DMS79 treated with DMSO at 0.1 percent for 48 hours (cell line): ENCODE measurements at regions not wholly inside any gene's neighbourhood (a gene's known extent, or its start where the extent isn't known, plus 50 kb on each side); places are given as distances from the start of the nearest gene placed in this dataset.

Experiments used
- DNase-seq: peaks from one replicate; lab custom pipeline; 2025; lab: John Stamatoyannopoulos, UW

DNA sequence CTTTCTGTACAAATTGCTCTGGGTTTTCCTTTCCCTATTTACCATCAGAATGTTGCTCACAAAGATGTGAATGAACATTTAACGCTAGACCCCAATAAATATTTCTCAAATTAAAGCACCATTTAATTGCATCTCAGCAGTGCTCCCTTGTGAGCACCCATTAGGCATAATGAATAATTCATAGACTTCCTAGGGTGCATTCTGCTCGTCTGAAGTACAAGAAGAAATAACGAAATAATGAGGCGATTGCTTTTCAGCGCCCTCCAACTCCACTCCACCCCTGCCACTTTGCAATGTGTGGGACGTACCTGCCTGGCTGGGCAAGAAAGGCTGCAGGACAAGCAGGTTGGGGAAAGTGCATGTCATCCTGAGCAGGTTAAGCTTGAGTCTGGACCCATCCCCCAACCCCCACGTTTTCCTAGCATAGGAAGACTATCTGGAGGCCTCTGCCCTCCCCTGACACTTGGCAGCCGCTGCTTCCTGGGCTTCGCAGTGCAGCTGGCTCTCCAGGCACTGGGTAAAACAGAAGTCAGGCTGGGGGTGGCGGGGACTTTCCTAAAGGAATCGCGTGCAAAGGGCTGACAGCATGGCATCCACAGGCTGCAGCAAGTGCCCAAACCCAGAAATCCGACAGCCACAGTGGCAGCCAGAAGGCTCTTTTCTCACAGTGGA is 253.7 kb downstream of the DUSP6 start:
- no peak for DNase-seq

DNA sequence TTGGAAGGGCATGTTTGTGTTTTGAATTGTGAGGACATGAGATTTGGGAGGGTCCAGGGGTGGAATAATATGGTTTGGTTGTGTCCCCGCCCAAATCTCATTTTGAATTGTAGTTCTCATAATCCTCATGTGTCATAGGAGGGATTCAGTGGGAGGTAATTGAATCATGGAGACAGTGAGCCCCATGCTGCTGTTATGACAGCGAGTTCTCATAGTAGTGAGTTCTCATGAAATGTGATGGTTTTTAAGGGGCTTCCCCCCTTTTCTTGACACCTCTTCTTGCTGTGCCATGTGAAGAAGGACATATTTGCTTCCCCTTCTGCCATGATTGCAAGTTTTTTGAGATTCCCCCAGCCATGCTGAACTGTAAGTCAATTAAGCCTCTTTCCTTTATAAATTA is 260.0 kb downstream of the DUSP6 start:
- no peak for DNase-seq

DNA sequence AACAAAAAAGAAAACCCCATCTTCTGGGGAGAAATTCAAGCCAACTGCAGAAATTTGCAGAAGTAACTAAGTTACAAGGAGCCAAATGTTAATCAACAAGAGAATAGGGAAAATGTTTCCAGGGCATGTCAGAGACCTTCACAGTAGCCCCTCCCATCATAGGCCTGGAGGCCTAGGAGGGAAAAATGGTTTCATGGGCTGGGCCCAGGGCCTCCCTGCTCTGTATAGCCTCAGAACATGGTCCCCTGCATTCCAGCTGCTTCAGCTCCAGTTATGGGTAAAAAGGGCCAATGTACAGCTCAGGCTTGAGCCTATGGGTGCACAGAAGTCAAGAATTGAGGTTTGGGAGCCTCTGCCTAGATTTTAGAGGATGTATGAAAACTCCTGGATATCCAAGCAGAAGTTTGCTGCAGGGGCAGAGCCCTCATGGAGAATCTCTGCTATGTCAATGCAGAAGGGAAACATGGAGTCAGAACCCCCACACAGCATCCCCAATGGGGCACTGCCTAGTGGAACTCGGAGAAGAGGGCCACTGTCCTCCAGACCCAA is 260.9 kb downstream of the DUSP6 start:
- DNase-seq: no peak

DNA sequence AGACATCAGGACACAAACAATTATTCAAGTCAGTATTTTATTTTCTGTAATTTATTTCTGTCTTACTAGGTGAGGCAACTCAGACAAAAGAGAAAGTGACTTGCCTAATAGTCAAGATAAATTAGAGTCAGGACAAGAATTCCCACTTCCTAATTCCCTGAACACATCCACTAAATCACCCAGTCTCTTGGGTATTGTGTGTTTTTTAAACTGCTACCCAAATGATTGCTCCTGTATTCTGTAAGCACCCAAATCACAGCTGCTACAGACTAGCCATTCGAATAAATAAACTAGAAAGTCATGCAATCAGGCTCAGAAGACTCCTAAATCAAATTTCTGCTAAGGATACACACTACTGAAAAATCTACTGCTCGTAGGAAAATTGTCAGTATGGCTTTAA is 263.0 kb downstream of the DUSP6 start:
- no peak for DNase-seq

DNA sequence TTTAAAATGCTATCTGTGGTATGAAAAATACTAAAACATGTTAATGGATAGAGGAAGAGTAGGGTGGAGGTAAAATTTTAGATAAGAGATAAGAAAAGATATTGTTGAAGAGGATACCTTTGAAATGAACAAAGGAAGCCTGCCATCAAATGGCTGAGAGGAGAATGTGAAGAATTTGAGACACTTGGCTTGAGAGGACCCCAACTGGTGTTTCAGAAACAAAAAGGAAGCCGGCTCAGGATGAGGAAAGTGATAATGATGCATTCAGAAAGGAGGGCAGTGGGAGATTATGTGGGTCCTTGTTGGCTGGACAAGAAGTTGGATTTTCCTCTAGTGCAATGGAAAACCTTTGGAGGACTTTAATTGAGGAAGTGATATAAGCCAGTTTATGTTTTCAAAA is 264.4 kb downstream of the DUSP6 start:
- DNase-seq: no peak

DNA sequence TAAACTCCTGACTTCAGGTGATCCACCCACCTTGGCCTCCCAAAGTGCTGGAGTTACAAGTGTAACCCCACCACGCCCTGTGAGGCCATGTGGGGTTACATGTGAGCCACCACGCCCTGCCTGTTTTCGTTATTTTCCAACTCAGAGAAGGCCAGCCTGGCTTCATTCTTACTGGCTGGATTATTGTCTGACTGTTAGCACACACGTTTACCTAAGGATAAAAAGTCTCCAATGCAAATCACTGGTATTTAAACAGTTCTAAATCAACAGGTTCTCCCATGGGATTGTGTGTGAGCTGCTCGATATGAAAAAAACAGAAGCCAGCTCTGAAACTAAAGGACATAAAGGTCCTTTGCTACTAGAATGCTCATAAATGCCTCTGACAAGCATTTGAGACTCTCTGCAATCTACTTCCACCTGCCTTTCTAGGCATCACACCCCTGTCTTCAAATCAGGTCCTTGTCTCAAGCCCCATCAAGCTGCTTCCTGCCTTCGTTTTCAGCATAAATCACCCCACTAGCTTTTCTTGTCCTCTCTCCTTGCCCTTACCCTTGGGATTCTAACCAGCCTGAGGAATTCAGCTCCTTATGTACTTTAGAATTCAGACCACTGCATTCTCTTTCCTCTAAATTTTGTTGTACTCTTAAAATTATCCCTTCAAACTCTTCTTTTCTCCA is 265.0 kb downstream of the DUSP6 start:
- no peak for DNase-seq

DNA sequence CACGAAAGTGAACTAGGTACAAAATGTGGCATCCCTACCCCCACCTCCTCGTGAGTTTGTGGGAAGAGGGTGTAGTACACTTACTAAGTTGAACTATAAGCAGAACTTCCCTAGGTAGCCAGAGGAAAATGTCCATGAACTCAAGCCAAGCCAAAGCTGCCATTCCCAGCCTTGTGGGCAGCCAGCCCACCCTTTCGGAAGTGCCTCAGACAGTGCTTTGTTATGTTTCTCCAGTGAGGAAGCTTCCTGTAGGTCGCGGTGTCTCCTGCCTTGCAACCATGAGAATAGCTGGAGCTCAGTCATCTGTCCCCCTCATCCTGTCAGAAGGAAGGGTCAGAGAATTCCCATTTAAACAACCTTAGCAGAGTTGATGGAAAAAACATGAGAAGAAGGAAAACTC is 266.9 kb downstream of the DUSP6 start:
- no peak for DNase-seq

DNA sequence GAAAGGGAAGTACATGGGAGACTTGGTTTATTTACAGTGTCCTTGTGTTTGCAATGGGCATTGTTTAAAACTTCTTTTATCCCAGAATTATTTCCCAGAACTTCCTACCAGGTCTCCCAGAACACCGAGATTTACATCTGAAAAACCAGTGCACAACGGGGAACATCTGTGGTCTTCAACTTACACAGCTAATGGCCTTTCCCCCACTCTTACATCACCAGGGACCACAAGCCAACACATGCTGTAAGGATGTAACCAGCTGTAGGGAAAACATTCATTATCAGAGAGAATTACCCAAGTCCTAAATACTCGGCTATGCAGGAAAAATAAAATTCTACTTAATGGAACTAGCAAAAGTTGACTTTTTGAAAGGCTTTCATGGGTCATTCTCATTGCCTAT is 267.6 kb downstream of the DUSP6 start:
- DNase-seq: no peak

DNA sequence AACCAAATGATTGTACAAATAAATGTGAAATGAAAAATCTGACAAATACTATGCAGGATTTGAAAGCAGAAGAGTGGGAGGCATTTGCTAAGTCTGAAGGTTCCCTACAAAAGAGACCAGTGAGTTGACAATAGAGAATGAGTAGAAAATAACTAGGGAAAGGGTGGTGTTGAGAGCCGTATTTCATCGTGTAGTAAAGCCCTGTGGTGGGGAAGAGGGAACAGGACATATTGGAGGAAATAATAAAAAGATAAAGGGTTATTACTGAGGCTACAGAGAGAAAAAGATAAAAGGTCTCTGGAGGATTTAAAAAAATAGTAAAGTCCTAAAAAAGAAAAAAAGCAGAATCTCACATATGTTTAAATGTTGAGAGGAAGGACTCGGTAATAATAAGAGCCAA is 268.8 kb downstream of the DUSP6 start:
- DNase-seq: no peak

DNA sequence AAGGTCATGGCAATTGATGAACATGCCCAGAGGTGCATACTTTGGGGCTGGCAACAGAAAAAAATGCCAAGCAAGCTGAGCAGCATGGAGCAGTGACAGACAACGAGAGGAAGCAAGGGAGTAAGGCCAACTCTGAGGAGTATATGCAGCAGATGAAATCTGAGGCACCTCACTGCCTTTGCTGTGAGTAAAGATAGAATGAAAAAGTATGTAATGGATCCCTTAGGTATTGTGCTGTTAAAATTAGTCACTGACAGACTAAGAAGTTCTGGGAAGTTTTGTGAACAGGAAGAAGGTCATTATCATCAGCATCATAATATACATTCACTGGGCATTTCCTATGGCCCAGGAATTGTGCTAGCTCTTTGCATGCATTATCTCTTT is 269.9 kb downstream of the DUSP6 start:
- DNase-seq: no peak

DNA sequence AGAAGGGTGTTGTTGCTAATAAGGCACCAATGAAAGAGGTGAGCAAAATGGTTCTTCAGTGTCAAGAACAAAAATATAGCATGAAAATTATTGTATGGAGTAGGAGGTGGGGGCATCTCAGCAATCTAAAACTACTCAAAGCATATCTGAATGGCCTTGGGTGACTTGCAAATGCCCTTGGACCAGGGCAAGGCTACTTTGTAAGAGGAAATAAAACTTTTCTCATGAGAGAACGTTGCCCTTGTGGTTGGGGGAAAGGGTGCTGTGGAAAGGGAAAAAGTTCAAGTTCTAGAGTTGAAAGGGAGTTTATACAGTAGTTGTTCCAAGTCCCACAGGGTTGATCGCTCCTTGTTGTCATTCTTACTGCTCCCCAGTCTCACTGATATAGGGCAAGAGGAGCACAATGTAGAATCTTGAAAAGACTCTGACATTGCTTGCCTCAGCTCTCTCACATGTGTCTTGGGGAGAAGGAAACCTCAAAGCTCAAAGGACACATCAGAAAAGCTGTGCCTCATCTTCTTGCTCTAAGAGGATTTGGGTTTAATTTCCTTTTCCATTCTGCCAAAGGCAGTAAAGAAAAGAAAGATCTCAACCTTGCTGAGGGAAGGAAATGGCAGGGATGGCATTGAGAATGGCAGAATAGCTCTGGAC is 270.5 kb downstream of the DUSP6 start:
- DNase-seq: no peak

DNA sequence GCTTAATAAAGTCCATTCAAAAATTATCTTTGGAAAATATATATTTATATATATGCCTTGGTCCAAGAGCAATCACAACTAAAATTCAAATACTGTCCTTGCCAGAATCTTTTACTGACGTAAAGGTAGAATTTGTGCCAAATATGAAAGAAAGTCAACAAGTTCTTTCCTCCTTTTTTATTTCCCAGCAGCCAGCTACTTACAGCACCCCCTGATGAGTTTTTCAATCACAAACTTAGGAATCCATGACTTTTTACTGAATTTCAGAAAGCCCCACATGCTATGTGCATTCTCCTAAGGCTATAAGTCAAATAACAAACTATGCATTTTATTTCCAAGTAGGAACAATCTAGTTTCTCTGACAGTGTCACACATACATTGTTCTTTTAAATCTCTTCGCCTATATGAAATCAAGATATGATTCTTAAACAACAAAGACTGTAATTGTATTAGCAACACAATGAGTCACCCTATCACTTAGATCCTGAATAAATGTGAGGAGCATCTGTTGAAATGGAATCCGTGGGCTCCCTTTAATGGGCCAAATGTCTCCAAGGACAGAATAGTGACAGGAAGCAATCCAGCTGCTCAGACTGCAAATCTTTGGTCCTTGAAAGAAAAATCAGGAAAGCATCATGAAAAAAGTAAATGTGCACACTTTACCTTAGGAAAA is 271.4 kb downstream of the DUSP6 start:
- DNase-seq: no peak

DNA sequence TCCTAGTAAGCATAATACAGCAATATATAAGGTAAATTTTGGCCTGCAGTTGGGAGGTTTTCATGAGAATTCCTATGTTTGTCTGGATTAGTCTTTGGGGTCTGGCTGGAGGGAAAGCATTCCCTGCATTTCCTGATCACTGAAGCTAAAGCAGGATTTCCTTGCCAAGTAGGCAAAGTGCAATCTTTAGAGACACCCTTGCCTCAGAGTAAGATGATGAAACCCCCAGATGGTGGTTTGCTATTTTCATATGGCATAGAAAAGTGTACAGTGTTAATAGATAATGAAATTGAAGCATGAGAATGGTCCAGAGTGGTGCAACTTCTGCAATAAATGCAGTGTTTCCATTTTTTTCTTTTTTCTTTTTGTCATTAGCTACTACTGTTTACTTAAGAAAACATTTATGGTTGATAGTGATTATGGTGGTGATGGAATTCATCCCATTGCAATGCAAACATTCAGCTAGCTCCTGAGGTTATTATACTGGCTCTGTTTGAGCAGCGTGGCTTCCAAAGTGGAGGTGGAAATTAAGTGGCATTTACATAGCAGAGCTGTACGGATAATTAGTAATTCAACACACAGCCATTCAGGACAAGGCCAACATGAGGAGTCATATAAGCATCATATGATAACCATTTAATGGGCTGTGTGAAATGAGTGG is 276.3 kb downstream of the DUSP6 start:
- DNase-seq: no peak

DNA sequence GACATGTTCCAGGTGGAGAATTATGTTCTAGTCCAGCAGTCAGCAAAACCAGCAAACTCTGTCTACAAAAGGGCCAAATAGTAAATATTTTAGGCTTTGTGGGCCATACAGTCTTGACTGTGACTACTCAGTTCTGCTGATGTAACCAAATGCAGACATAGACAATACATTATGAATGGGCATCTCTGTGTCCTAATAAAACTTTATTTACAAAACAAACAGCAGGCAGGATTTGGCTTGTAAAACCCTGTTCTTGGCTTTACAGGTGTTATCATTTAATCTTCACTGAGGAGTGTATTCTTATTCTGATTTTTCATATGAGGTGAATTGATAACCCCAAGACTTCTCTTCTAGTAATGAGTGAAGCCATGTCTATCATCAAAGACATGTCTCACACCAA is 278.6 kb downstream of the DUSP6 start:
- no peak for DNase-seq

DNA sequence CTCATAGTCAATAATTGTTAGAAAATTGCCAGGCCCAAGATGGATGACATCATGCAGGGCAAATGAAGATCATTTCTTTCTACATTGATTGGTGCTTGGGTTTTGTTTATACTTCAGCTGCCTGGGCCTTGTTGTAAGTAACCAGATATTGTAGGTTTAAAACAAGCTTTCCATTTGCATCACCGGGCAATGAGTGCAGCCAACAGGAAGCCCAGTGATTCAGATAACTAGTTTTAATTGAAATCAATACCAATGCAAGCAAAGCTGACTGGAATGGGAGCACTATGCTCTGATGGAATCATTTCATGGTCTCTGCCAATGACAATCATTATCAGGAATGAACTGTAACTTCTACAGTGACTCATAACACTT is 279.3 kb downstream of the DUSP6 start:
- DNase-seq: no peak

DNA sequence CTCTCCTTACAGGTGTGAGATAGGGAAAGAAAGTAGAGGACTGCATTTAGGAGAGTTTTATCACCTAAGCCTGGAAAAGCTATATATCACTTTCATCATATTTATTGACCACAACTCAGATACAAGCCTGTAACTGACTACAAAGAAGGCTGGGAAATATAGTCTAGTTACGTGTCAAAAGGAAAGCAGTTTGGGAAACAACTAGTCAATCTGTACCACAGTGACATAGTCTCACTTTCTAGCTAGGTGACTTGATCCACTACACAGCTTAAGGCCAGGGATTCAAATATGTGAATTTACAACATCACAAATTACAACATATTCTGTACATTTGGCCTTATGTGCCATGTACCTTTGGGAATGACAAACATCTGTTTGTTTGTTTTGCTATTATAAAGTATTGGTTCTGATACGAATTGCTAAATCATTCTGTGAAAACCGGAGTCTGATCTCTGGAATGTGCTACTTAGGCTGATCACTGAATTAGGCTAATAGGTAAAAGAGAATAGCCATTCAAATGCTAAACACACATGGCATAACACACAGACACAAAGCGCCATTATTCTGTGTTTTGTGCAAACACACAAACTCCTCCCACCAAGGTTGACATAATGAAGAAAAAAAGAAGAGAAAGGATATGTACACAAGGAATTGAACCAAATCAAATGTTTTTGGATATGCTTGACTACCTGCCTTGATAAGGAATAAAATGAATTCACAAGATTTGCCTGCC is 279.8 kb downstream of the DUSP6 start:
- peak; percentile 13 for DNase-seq

DNA sequence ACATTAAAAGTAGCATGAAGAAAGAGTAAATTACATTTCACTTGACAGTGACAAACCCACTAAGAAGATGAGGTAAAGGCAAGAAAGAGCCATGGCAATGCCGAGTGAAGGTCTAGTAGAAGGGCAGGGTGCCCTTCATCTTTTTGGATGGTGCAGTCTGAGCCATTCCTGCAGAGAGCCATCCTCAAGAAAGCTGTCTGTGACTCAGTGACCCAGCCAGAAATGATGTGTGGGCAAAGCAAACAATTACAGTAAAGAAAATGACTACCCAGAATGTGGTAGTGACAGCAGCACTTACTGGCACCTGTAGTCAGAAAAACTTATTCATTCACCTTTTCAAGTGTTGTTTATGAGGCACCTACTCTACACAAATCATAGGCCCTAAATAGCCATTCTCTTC is 281.7 kb downstream of the DUSP6 start:
- DNase-seq: no peak

DNA sequence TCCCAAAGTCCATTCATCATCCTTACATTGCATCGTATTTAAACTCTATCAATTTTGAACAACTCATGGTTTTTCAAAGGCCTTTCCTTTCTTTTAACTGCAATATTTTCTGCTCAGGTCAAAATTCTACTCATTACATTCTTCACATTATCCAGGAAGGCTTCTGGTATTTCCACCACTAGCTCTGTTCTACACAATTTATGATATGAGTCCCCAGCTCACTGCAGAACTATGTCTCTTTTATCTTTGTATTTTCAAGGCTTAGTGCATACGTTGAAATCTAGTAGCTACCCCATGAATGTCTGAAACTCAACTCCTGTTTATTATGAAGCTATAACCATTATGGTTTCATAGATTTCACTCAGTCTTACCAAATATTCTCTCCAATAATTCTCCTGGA is 282.9 kb downstream of the DUSP6 start:
- DNase-seq: no peak

DNA sequence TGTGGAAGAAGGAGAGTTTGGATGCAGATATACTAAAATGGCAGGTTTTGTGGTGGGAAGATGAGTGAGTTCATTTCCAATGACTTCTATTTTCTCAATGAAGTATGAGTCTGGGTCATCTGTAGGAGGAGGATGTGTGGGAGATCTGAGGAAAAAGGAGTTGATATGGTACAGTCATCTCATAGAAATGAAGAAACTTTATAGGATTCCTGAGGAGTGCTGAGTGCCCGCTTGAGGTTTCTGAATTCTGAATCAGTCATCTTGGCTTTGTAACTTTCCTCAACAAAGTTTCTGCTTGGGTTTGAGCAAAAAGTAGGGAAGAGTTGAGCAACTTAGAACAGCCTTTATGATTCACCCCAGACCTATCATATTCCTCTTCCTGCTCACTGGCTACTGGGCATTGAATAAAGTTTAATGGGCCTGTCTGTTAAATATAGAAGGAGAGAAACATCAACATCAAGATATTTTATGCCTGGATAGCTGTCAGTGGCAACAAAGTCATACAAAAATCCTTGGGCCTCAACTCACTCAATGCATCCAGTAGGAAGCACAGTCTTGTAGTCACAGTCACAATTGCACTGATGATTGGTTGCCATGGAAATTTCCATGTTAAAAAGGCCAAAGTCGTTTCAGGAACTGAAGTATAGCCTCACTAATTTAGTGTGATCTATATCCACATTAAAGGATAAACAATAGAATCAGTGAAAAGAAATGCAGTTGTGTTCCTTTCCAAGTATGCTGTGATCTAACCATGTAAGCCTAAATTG is 284.7 kb downstream of the DUSP6 start:
- no peak for DNase-seq

DNA sequence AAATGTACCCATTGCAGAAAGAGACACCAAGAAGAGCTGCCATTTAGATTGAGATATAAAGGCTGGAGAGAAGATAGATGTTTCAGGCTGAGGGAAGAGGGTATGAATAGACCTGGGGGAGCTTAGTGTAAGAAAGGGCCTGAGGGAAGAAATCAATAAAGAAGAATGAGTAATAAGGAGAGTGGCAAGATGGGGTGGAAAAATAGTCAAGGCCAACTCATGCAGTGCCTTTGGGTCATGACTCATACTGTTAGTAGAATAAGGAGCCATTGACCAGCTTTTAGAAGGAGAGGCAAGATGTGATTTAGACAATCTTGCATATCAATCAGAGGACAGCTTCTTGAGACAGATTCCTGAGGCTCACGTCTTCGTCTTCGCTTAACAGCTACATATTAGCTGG is 287.5 kb downstream of the DUSP6 start:
- no peak for DNase-seq

DNA sequence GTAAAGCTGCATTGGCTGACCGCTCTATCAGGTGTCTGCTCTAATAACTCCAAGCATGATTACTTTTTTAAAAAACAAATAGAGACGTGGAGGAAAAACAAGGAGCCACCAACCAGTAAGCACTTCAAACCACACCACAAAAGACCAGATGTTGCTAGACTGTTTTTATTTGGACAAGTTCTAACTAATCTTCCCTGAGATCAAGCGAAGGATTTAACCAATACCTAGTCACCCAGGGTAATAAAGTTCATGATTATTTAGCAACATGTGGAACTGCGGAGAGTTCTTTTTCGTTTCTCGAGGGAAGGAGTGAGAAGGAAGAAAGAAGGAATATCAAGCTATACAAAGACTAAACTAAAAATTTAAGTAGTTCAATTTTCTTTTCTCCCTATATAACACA is 288.1 kb downstream of the DUSP6 start:
- DNase-seq: no peak
